Cerebellar cortex (tissue), 1 donor: ENCODE measurements at regions not wholly inside any gene's neighbourhood (a gene's known extent, or its start where the extent isn't known, plus 50 kb on each side); places are given as distances from the start of the nearest gene placed in this dataset.

Source experiments
- DNase-seq: peaks from one replicate; pipeline ENCODE4 v3.0.0-alpha.2; 2015; ENCODE audit warnings: low spot score

- no peak for DNase-seq
These were observed 160.3 kb downstream of the PTEN start for GRCh38 chr10:88023676-88024075.

- no peak for DNase-seq
These were observed 162.6 kb downstream of the PTEN start for GRCh38 chr10:88026031-88026430.

GRCh38 chr10:88027570-88027969 is 164.1 kb downstream of the PTEN start:
- no peak for DNase-seq

GRCh38 chr10:88028072-88028471 is 164.6 kb downstream of the PTEN start:
- DNase-seq, result no peak

GRCh38 chr10:88028654-88029053 is 165.2 kb downstream of the PTEN start:
- no peak for DNase-seq

- DNase-seq, result no peak
These were observed 169.1 kb downstream of the PTEN start for GRCh38 chr10:88032566-88032965.

- no peak for DNase-seq
These were observed 170.0 kb downstream of the PTEN start for GRCh38 chr10:88033385-88033784.

GRCh38 chr10:88033793-88034192 is 170.4 kb downstream of the PTEN start:
- no peak for DNase-seq

GRCh38 chr10:88036126-88036525 is 172.7 kb downstream of the PTEN start:
- DNase-seq, result no peak

GRCh38 chr10:88037623-88038022 is 174.2 kb downstream of the PTEN start:
- DNase-seq, result no peak

GRCh38 chr10:88038268-88038667 is 174.8 kb downstream of the PTEN start:
- DNase-seq, result peak; percentile 15

- DNase-seq, result no peak
These were observed 176.2 kb downstream of the PTEN start for GRCh38 chr10:88039496-88040200.

- no peak for DNase-seq
These were observed 178.1 kb downstream of the PTEN start for GRCh38 chr10:88041243-88042159.

- no peak for DNase-seq
These were observed 179.0 kb downstream of the PTEN start for GRCh38 chr10:88042160-88043100.

GRCh38 chr10:88045096-88045495 is 181.7 kb downstream of the PTEN start:
- DNase-seq, result no peak

- no peak for DNase-seq
These were observed 182.4 kb downstream of the PTEN start for GRCh38 chr10:88045656-88046415.

GRCh38 chr10:88047579-88047978 is 184.2 kb downstream of the PTEN start:
- DNase-seq, result no peak

GRCh38 chr10:88048312-88048711 is 184.9 kb downstream of the PTEN start:
- DNase-seq, result no peak

GRCh38 chr10:88049204-88049603 is 185.8 kb downstream of the PTEN start:
- no peak for DNase-seq

- no peak for DNase-seq
These were observed 194.3 kb downstream of the PTEN start for GRCh38 chr10:88057720-88058119.

GRCh38 chr10:88058750-88059149 is 195.3 kb downstream of the PTEN start:
- no peak for DNase-seq
